Neural progenitor cell (in vitro differentiated cells): ENCODE measurements at regions not wholly inside any gene's neighbourhood (a gene's known extent, or its start where the extent isn't known, plus 50 kb on each side); places are given as distances from the start of the nearest gene placed in this dataset.

Experiments
- CTCF ChIP-seq: fragments of 200-600 bp; sonication (generic); IDR thresholded peaks from 2 replicates; pipeline ENCODE4 v1.5.1; 2017; ENCODE audit warnings: antibody characterized with exemption, mild to moderate bottlenecking
- EZH2 ChIP-seq: fragments of 200-600 bp; sonication (generic); IDR thresholded peaks from 2 replicates; pipeline ENCODE4 v1.6.1; 2017; ENCODE audit warnings: antibody characterized with exemption, mild to moderate bottlenecking, moderate library complexity
- EZH2phosphoT487 ChIP-seq: fragments of 200-600 bp; sonication (generic); IDR thresholded peaks from 2 replicates; pipeline ENCODE4 v1.6.1; 2017; ENCODE audit warnings: antibody characterized with exemption

GRCh38 chr6:126131246-126131645, 144.9 kb downstream of the TRMT11 start:
- TF ChIP-seq CTCF (no peak), EZH2 (no peak), EZH2phosphoT487 (no peak)
